ENCODE measurements at regions not wholly inside any gene's neighbourhood (a gene's known extent, or its start where the extent isn't known, plus 50 kb on each side); places are given as distances from the start of the nearest gene placed in this dataset.
"Not testable (repeated sequence)": the region's sequence is repeated elsewhere in the genome, so short reads cannot be mapped to it uniquely, and the experiment has no call there.

GRCh38 chr16:60646631-60647030, 1389.6 kb downstream of the CDH8 start:
- no peak for DNase-seq

- DNase-seq = no peak
Observed at GRCh38 chr16:60645541-60645940, 1390.7 kb downstream of the CDH8 start.

GRCh38 chr16:60642956-60643355, 1393.3 kb downstream of the CDH8 start:
- DNase-seq = no peak

- DNase-seq = no peak
Observed at GRCh38 chr16:60641067-60641665, 1395.1 kb downstream of the CDH8 start.

- DNase-seq = no peak
Observed at GRCh38 chr16:60640038-60640437, 1396.2 kb downstream of the CDH8 start.

GRCh38 chr16:60636636-60637035, 1399.6 kb downstream of the CDH8 start:
- DNase-seq = not testable (repeated sequence)

GRCh38 chr16:60636117-60636516, 1400.1 kb downstream of the CDH8 start:
- DNase-seq = no peak

GRCh38 chr16:60635548-60635947, 1400.7 kb downstream of the CDH8 start:
- no peak for DNase-seq

GRCh38 chr16:60611844-60612243, 1424.4 kb downstream of the CDH8 start:
- DNase-seq = no peak

- DNase-seq = no peak
Observed at GRCh38 chr16:60608971-60609370, 1427.3 kb downstream of the CDH8 start.

GRCh38 chr16:60605652-60606051, 1430.6 kb downstream of the CDH8 start:
- not testable (repeated sequence) for DNase-seq

GRCh38 chr16:60605176-60605575, 1431.1 kb downstream of the CDH8 start:
- no peak for DNase-seq

- DNase-seq = no peak
Observed at GRCh38 chr16:60586493-60586892, 1449.7 kb downstream of the CDH8 start.

- no peak for DNase-seq
Observed at GRCh38 chr16:60582528-60582927, 1453.7 kb downstream of the CDH8 start.

GRCh38 chr16:60566901-60567300, 1469.3 kb downstream of the CDH8 start:
- DNase-seq = no peak

GRCh38 chr16:60564588-60564987, 1471.7 kb downstream of the CDH8 start:
- no peak for DNase-seq

GRCh38 chr16:60563166-60563565, 1473.1 kb downstream of the CDH8 start:
- no peak for DNase-seq

GRCh38 chr16:60558936-60559335, 1477.3 kb downstream of the CDH8 start:
- no peak for DNase-seq

- no peak for DNase-seq
Observed at GRCh38 chr16:60553090-60553757, 1483.0 kb downstream of the CDH8 start.

GRCh38 chr16:60541535-60541934, 1494.7 kb downstream of the CDH8 start:
- no peak for DNase-seq

GRCh38 chr16:60510941-60511340, 1525.3 kb downstream of the CDH8 start:
- no peak for DNase-seq

GRCh38 chr16:60510208-60510607, 1526.0 kb downstream of the CDH8 start:
- no peak for DNase-seq

- DNase-seq = no peak
Observed at GRCh38 chr16:60491273-60491672, 1545.0 kb downstream of the CDH8 start.

- DNase-seq = no peak
Observed at GRCh38 chr16:60485872-60486489, 1550.3 kb downstream of the CDH8 start.

- no peak for DNase-seq
Observed at GRCh38 chr16:60484901-60485300, 1551.3 kb downstream of the CDH8 start.

Data from NCI-H1092 treated with DMSO at 0.1 percent for 48 hours (cell line).